NCI-H2081 (cell line): ENCODE measurements at regions not wholly inside any gene's neighbourhood (a gene's known extent, or its start where the extent isn't known, plus 50 kb on each side); places are given as distances from the start of the nearest gene placed in this dataset.

ENCODE experiments used
- DNase-seq, 2 experiments: peaks; one replicate each; lab custom pipeline; 2025; lab: John Stamatoyannopoulos, UW

DNA sequence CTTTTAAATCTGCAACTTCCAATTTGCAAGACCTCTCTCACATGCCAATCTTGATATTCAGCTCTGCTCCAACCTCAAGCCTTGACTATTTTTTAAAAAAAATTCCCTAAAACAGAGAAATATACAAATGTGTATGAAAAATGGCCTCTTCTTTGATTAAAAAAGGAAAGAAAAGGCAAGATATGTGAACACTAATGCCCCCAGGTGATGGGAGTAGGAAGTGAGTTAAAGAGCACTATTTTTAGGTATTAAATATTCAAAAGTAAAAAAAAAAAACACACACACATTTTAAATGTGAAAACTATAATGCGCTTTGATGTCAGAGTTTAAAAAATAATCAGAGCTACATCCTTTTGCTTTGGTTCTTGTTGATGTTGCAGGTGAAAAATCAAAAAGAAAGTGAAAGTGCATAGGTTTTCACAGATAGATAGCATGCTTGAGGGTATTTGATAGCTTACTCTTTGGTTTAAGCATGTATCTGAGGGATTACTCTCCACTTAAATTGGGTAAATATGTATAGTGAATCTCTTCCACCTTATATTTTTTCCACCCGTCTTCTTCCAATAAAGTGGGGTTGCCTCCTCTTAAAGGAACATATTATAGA, 406.0 kb upstream of the POU3F3 start:
- peak in 1 of 2 experiments; percentile 4 for DNase-seq

DNA sequence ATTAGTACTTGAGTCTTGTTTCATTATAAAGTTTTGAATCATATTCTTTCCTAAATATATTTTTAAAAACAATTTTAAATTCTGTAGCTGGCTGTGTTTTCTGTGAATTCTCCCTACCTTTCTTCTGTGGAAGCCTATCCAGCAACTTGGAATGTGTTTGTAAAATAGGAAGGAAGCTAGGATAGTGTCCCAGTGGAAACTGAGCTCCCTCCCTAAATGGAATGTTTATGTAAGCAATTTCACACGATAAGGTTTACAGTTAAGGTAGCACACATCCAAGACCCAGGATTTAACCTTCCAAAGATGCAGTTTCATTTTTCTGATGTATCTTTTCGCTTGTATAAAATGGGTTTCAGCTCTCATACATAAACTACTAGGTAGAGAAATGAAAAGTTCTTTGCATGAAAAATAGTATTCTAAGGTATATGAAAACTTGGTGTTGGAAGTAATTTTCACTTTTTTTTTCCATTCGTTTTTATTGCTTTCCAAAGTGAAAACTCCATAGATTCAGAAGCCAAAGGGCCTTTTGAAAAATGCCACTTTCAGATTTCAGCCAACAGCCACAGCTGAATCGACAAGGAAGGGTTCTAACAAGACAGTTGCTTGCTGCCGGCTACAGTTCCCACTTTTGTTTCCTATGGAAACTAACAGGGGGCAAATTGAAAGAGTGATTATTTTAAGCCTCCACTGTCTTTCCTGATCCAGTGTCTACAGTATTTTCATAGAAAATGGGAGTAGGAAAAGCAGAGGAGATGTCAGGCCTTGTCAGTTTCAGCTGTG, 405.1 kb upstream of the POU3F3 start:
- no peak for DNase-seq

DNA sequence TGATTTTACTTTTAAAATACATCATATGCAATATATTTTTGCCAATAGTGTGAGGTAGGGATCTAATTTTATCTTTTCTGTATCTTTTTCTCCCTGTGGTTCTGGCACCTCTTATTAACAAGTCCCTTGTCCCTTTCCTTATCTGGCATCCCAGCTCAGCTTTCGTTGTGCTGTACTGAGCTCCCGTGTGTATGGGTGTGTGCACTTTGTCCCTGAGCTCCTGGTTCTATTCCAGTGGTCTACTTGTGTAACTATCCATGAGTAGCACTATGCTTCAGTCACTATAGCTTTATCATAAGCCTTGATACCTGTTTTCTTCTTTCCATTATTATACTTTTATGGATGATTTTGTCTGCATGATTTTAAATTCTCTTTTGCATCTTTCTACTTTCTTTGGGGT, 401.4 kb upstream of the POU3F3 start:
- DNase-seq = no peak

- no peak for DNase-seq
Observed at GRCh38 chr2:104462731-104463130, 391.2 kb upstream of the POU3F3 start.

- no peak for DNase-seq
Observed at GRCh38 chr2:104465981-104466380, 387.9 kb upstream of the POU3F3 start.

GRCh38 chr2:104468846-104469245, 385.1 kb upstream of the POU3F3 start:
- no peak for DNase-seq

GRCh38 chr2:104472076-104472475, 381.8 kb upstream of the POU3F3 start:
- no peak for DNase-seq

DNA sequence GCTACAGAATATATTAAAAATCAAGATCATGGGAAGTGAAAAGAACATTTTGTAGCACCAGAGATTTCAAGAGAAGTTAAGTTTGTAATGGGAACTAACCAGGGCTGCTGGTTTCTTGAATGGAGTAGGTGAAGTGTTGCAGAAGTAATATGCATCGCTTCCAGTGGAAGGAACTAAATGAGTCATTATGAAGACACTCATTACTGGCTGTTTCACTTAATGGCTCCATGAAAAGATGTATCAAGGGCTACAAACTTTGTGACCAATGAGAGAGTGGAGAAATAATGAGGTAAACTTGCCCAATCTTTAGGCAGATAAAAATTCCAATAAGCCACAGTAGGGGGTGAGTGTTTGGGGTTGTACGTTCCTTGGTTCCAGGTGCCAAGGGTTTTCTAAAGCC, 380.4 kb upstream of the POU3F3 start:
- no peak for DNase-seq

DNA sequence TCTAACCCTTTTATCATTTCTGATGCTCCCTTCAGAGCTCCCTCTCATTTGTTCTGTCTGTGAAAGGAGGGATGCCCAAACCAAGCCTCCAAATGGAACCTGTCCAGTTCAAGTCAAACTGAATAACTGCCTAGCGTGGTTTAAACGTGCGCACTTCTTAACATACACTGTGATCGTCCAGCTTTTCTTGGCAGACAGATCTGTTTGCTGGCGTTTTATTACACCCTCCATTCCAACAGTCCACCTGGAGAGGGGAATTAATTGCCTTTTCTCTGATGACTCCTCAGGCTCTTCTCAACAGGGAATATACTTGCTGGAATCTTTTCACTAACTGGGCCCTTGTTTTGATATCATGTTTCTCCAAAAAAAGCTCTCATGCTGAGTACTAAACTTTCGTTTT, 379.2 kb upstream of the POU3F3 start:
- DNase-seq = no peak

GRCh38 chr2:104476075-104476474, 377.8 kb upstream of the POU3F3 start:
- no peak for DNase-seq

DNA sequence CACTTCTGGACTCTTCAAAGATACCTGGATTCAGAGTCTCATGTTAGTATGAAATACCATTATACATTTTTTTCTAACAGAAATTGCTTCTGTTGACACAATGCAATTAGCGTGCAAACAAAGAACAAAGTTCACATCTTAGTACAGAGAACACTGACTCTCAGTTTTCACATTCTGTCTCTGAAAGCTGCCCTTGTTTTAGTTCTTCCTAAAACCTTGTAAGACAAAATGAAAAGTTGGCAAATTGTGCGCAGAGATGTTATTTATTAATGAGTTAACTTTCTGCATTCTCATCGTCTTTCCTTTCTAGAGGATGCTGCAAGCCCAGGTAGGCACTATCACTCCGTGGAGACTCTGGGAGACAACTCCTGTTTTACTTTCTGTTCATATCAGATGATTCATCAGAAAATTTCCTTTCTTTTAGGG, 377.3 kb upstream of the POU3F3 start:
- DNase-seq = no peak

GRCh38 chr2:104481341-104481740, 372.6 kb upstream of the POU3F3 start:
- no peak for DNase-seq

- no peak for DNase-seq
Observed at GRCh38 chr2:104487366-104487765, 366.5 kb upstream of the POU3F3 start.

DNA sequence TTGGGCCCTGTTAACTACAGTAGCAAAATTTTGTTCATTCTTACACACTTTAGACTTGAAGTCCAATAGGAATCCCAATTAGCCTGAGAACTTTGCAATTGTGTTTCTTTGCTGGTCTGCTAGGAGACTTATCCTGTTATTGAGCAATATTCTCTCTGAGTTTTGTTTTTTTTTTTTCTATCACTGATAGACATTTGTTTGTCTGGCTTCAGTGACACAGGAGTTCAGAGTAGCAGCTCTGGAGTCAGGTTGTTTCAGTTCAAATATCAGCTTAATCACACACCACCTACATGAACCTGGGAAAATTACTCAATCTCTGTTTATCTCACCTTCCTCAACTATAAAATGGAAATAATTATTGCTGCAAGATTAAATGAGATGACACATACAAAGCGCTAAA, 360.2 kb upstream of the POU3F3 start:
- DNase-seq = no peak

DNA sequence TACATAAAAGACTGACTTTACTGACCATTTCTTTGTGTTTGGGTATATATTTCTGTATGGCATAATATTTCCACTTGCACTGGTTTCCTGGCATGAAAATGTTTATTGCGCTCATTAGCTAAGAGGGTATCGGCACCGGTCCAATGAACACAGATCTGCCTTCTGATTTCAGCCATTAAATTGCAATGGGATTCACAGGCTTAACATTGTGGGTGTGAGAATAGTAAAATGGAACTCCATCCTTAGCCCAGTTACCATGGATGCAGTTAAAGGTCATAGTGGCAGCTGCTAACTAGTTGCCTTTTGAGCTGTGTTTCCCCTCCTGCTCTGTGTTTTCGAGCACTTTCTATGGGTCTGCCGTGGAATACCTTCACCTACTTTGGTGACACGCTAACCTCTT, 352.6 kb upstream of the POU3F3 start:
- DNase-seq = peak; percentile 32 to 75

DNA sequence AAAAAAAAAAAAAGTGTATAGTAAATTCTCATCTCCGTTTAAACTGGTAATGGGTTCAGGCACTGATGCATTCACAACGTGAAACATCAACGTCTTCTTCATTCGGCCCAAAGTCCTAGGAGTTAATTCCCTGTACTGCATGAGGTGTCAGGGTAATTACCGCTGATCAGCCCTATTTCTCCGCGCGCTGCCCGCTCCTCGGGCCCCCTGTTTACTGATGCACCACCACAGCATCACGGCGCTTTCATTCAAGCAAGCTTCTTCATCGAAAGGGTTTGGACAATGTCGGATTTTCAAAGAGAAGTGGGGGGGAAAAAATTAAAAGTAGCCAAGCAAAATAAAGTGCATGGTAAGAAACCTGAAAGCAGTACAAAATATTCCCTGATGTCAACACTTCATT, 352.0 kb upstream of the POU3F3 start:
- DNase-seq = no peak

- peak in 1 of 2 experiments; percentile 18 for DNase-seq
Observed at GRCh38 chr2:104502901-104503300, 351.0 kb upstream of the POU3F3 start.

DNA sequence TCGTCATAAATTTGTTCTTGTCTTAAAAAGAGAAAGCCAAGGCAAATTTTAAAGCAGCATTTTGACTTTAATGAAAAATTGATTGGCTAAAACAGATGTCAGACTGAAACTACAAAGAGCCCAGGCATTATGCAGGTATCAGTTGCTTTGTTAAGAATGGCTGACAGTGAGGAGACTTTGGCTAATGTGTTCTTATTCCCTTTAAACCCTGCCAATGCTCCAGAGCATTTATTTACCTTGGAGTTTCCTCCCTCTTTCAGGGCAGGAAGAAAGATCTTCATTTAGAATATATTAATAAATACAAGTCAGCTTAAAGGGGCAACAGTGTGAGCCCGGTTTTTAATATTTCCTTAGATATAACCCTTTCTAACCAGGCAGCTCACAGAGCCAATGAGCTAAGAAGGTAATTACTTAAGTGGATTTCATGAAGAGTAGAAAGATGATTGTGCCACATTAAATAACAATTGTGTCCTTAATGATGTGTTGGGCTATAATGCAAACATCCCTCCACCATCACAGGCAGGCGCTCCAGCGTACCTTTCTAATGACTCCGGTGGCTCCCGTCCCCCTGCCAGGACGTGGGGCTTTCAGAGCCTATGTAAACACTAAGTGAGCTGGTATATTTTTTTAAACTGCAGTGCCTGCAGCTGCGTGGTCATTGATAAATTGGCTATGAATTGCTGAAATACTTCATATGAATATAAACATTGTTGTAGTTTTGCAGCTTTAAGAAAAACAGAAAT, 349.4 kb upstream of the POU3F3 start:
- DNase-seq = peak; percentile 73 to 96

GRCh38 chr2:104518256-104518655, 335.7 kb upstream of the POU3F3 start:
- no peak for DNase-seq

DNA sequence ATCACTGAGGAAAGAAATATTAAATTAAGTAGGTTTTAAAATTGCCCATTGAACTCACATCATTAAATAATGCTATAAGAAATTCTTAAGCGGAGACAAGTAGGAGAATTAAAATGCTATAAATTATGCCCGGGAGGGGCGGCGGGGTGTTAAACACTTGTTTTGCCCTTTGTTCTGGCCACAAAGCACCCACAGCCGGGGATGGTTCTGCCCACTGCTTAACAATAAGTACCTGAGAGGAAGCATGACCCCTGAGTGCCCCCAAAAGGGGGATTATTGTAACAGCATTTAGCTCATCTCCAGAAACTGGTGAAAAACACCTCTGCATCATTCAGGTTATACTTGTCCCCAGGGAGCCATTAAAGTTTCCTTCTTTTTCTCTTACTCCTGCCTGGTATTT, 332.7 kb upstream of the POU3F3 start:
- DNase-seq = peak; percentile 36 to 63

GRCh38 chr2:104523921-104524320, 330.0 kb upstream of the POU3F3 start:
- DNase-seq = no peak

GRCh38 chr2:104528101-104528500, 325.8 kb upstream of the POU3F3 start:
- no peak for DNase-seq

DNA sequence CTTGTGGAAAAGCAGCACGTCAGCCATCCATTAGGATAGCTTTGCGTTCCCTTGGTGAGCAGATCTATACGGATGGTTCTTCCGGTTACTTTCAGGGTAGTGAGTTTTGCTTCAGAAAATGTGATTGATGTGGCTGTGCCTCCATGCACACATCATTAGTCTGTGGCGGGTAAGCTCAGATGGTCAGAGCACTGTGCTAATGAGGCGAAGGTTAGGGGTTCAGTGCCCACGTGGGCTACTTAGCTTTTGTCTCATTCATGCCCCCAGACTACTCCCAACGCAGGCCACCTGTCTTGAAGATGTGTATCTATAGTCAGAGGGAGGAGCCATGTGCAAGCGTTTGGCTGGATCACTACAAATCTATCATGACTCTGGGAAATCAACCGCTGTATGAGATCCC, 322.8 kb upstream of the POU3F3 start:
- no peak for DNase-seq
